NCI-H226 (cell line): ENCODE measurements at regions not wholly inside any gene's neighbourhood (a gene's known extent, or its start where the extent isn't known, plus 50 kb on each side); places are given as distances from the start of the nearest gene placed in this dataset.
"Not testable (repeated sequence)": the region's sequence is repeated elsewhere in the genome, so short reads cannot be mapped to it uniquely, and the experiment has no call there.

ENCODE experiments used
- DNase-seq: peaks from one replicate; pipeline ENCODE4 v3.0.0-alpha.2; 2015

DNA sequence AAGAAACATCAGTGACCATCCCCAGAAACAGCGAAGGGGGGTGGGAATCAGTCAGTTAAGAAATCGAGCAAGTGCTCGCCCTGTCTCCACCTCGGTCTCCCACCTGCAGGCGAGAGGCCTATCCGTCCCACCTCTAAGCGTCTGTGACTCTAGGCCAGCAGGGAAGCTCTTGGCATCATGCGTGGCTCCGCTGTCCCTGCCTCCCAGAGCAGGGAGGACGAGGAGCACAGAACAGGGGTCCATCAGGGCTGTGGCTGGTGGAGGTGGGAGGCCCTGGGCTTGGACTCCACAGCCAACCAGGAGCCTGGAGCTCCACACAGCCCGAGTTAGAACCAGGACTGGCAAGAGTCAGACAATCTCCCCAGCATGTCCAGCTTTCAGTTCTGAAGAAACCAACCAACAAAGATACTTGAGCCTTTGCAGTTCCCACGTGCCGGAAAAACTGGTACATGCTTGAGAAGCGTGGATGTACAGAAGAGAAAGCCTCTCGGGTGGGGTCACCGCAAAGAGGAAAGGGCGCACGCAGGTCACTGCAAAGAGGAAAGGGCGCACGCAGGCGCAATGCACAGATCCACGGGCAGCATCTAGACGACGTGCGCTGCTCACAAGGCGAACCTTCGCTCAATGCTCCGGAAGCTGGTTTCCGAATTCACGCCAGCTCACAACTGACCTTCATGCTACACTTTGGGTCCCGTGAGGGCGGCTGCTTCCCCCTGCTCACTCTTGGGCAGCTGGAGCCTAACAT lies 104.5 kb upstream of the ALKAL2 start:
- DNase-seq = no peak

DNA sequence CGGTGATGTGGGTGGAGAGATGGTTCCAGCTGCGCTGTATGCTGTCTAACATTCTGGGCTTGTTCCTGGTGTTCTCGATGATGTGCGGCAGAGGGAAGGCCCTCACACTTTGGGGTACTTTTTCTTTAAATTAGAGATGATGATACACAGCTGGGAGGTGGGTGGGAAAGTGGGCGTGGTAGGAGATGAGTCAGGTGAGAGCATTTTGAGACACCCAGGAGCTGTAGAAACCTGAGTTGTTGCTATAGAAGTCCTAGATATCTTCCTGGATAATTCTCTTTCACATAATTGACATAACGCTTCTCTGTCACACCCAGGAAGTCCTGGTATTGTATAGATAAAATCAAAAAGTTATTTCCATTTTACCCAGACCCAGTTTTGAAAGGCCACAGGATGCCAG lies 103.8 kb upstream of the ALKAL2 start:
- DNase-seq = no peak

DNA sequence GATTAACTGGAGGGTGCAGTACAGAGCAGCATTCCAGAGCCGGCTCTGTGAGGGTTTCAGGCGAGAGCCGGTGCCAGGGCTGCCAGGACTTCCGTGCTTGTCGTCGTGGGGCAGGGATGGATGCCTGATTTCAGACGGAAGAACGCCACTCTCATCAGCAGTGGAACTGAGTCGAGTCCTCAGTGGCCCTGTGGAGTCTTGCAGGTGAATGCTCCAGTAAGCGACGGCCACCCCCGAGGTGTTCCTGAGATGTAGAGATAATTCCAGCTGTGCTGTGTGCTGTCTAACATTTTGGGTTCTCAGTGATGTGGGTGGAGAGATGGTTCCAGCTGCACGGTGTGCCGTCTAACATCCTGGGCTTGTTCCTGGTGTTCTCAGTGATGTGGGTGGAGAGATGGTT lies 103.1 kb upstream of the ALKAL2 start:
- no peak for DNase-seq

DNA sequence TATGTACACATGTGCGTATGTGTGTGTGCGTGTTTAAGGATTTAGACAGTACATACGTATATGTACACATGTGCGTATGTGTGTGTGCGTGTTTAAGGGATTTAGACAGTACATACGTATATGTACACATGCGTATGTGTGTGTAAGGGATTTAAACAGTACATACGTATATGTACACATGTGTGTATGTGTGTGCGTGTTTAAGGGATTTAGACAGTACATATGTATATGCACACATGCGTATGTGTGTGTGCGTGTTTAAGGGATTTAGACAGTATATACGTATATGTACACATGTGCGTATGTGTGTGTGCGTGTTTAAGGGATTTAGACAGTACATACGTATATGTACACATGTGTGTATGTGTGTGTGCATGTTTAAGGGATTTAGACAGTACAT lies 102.1 kb upstream of the ALKAL2 start:
- DNase-seq = not testable (repeated sequence)

DNA sequence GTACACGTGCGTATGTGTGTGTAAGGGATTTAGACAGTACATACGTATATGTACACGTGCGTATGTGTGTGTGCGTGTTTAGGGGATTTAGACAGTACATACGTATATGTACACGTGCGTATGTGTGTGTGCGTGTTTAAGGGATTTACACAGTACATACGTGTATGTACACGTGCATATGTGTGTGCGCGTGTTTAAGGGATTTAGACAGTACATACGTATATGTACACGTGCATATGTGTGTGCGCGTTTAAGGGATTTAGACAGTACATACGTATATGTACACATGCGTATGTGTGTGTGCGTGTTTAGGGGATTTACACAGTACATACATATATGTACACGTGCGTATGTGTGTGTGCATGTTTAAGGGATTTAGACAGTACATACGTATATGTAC lies 100.9 kb upstream of the ALKAL2 start:
- not testable (repeated sequence) for DNase-seq

DNA sequence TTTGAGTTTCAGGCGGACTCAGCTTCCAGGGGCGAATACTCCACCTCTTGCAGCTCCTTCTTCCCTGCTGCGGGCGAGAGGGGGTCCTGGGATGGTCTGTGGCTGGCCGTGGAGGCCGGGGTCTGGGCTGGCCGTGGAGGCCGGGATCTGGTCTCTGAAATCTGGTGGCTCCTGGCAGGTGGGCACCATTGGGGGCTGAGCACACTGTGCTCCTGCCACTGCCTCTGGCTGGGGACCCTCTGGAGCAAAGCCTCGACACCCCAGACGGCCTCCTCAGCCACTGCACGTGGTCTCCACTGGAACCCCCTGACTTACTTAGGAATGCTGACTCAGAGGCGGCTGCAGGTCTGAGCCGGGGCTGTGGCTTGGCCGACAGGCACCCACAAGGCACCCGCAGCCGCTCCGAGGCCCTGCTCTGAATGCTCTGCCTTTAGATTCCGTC lies 100.1 kb upstream of the ALKAL2 start:
- DNase-seq = no peak

DNA sequence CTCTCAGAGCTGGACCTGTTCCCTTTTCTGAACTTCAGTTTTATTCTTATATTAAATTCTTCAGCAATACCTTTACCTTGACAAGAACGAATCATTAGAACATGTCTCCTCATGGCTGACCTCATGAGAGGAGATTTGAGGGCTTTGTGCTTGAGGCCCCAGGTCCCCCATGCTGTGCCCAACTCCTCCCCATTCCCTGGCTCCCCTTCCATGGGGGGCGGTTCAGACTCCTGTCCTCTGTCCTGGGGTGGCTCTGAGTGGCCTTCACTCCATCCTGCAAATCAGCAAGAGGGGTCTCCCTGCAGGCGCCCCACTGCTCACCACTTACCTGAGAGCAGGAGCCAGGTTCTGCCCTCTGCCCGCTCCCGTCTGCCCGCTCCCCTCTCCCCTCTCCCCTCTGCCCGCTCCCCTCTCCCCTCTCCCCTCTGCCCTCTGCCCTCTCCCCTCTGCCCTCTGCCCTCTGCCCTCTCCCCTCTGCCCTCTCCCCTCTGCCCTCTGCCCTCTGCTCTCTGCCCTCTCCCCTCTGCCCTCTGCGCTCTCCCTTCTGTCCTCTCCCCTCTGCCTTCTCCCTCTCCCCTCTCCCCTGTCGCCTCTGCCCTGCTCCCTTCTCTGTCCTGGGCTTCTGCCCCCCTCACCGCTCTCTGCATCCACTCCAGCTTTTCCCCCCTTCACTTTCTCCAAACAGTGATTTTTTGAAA lies 98.7 kb upstream of the ALKAL2 start:
- DNase-seq = no peak

DNA sequence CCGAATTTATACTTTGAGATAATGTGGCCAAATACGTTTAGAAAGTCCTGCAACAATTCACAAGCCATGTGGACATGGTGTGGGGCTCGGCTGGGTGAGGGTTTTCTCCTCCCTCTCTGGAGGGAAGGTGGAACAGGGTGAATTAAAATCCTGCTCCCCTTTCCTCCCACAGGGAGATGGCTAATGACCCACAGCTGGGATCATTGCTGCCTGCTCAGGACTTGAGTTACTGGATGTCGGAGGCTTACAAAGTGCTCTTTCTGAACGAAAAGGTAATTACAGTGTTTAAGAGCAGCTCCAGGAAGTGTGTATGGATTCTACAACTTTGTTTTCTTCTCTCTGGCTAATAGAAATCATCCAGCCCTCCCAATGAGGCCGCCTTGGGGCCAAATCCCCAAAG lies 97.9 kb upstream of the ALKAL2 start:
- DNase-seq = no peak

DNA sequence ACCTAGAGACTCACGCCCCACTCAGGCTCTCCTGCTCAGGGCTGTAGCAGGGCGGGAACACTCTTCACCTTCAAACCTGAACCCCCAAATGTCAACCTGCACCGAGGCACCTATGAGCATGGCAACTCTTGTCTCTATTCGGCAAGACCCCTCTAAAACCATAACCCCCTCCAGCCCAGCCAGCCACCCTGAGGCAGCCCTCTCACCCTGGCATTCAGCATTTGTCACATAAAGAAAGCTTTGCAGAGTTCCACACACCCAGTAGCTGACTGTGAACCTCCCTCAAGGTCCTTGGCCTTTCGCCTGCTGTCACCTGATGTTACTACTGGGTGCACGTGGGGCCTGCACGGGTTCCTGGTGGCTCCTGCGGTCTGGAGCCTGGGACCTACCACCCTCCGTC lies 97.2 kb upstream of the ALKAL2 start:
- no peak for DNase-seq

DNA sequence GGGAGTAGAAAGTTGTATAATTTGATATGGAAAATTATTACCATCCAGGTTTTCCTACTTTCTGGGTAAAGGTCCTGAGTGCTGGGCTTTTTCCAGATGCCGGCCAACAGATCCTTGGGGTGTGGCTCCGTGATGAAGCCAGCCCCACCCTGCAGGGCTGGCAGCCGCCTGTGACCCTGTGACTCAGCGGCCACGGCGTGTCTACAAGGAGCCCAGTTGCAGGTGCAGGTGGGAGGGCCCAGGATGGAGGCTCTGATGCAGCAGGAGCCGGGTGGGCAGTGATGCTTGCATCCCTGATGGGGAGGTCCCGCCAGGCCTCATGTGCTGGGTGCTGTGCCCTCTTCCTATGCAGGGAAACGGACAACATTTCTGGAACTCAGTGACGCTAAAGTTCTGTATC lies 96.0 kb upstream of the ALKAL2 start:
- no peak for DNase-seq

DNA sequence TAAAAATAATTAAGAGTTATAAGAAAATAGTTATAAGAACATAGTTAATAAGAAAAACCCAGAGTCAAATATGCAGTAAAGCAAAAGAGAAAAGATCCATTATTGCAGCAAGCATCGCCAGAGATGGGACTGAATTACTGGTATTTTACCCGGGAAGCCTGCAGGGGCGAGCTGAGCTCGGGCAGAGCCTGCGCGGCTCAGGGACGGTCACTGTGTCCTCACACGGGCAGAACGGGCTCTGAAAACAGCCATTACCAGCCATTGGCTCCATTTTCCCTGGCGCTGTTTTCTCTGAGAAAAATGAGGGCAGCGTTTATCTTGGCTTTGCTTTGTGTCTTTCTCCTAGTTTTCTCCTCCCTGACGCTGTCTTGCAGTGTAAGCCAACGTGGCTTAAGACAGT lies 95.3 kb upstream of the ALKAL2 start:
- no peak for DNase-seq

DNA sequence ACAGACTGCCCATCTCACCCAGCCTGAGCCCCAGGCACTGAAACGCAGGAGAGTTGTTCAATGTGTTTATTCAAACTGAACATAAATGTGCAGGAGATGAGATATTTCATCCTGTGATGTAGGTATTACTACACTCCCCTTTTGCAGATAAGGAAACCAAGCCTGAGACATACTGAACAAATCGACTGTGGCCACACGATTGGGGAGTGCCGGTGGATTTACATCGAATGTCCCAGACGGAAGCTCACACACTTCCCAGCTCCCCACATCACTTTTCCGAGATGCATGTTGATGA lies 94.8 kb upstream of the ALKAL2 start:
- no peak for DNase-seq

DNA sequence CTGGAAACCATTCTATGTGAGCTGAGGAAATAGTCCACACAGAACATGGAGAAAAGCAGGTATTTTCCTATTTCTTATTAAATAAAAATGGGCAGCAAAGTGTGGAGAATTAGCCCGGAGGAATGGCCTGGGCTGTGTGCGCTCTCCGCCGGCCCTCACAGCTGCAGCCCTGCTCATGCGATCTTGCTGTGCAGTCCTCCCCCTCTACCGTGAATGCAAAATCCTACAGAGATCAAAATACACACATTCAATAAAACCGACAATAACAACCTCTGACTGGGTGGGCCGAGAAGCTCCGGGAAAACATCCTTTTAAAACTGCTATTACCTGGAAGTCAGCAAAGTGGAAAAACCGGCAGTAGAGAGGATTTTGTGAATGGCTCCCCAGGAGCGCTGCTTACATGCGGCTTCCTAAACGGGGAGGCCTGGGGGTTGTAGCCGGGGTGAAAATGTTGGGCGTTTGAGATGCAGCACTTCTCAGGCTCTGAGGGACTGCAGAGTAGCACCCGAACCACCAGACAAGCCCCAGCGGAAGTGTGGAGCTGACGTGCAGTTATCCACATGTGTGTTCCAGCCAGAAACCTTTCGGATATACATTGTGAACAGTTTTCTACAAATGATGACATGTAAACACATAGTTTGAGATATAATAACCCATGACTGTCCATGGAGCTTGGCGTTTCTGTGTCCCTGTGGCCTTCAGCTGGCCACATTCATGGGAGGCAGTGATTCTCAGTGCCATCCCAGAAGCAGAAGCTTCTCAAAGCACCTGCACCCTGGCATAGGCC lies 94.2 kb upstream of the ALKAL2 start:
- DNase-seq = no peak

DNA sequence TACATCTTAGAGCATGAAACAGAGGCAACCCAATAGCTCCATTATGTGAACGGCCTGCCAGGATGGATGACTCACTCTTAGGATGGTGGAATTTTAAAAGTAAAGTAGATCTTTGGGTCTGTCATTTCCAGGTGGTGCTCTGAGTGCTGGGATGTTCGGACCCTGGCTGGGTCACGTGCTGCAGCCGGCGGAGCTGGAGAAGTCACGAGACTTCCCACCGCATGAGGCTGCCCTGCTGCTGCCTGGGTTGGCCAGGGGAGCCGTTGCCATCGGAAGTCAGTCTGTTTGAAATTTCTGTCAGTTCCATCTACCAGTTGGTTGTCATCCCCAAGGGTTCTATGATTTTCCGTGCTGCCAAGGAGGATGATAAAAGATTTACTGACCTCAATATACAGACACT lies 93.3 kb upstream of the ALKAL2 start:
- DNase-seq = no peak

DNA sequence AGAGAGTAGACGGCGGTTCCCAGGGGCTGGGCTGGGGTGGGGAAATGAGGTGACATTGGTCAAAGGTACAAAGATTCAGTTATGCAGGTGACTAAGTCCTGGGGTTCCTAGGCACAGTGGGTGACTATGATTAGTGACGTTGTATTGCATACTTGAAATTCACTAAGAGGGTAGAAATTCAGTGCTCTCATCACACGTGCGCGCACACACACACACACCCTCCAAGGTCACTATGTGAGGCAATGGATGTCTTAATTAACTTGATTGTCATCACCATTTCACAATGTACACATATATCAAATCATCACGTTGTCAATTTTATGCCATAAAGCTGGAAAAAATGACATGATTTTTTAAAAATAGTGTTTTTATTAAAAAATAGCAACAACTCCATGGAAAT lies 92.9 kb upstream of the ALKAL2 start:
- DNase-seq = no peak

DNA sequence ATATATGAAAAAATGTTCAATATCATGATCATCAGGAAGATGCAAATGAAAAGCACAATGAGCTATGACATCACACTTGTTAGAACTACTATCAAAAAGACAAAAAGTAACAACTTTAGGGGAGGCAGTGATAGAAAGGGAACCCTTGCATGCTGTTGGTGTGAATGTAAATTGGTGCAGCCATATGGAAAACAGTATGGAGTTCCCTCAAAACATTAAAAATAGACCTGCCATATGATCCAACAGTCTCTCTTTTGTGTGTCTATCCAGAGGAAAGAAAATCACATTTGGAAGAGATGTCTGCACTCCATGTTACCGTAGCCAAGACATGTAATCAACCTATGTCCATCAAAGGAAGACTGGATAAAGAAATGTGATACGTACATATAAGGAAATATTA lies 92.3 kb upstream of the ALKAL2 start:
- DNase-seq = no peak

DNA sequence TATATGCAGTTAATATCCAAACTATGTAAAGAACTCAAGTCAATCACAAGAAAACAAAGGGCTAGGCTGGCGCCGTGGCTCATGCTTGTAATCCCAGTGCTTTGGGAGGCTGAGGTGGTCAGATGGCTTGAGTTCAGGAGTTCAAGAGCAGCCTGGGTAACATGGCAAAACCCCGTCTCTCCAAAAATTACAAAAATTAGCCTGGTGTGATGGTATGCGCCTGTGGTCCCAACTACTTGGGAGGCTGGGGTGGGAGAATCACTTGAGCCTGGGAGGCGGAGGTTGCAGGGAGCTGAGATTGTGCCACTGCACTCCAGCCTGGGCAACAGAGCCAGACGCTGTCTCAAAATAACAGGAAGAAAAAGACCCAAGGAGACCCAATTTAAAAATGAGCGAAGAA lies 91.9 kb upstream of the ALKAL2 start:
- DNase-seq = no peak

DNA sequence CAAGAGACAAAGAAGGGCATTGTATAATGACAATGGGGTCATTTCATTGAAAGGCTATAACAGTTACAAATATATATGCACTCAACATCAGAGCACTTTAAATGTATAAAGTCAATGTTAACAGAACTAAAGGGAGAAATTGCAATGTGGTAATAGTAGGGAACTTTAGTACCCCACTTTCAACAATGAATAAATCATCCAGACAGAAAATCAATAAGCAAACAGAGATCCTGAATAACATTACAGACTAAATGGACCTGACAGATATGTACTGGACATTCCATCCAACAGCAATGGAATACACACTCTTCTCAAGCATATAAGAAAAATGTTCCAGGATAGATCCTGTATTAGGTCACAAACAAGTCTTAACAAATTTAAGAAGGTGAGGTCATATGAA lies 90.5 kb upstream of the ALKAL2 start:
- no peak for DNase-seq

DNA sequence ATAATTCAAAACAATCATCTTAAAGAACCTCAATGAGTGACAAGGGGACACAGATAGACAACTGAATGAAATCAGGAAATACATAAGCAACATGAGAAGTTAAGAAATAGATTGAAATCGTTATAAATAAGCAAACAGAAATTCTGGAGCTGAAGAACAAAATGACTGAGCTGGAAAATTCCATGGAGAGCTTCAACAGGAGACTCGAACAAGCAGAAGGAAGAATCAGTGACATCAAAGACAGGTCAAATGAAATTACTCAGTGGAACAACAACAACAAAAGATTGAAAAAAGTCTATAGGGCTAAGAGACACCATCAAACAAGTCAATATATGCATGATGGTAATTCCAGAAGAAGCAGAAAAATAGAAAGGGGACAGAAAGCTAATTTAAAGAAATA lies 89.5 kb upstream of the ALKAL2 start:
- DNase-seq = no peak

DNA sequence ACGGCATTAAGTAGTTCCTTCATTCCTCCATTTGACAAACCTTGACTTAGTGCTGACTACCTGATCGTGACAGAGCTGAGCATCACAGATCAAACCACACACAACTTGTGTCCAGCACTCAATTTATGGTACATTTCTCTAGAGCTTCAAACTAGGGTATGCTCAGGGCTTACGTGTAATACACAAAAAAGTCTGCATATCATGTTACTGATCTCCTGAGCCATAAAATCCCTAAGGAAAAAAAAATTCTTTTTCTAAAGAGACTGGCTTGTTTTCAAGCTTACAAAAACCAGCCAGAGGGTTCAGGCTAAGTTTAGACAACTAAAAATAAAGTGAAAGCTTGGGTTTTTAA lies 88.0 kb upstream of the ALKAL2 start:
- DNase-seq = no peak

DNA sequence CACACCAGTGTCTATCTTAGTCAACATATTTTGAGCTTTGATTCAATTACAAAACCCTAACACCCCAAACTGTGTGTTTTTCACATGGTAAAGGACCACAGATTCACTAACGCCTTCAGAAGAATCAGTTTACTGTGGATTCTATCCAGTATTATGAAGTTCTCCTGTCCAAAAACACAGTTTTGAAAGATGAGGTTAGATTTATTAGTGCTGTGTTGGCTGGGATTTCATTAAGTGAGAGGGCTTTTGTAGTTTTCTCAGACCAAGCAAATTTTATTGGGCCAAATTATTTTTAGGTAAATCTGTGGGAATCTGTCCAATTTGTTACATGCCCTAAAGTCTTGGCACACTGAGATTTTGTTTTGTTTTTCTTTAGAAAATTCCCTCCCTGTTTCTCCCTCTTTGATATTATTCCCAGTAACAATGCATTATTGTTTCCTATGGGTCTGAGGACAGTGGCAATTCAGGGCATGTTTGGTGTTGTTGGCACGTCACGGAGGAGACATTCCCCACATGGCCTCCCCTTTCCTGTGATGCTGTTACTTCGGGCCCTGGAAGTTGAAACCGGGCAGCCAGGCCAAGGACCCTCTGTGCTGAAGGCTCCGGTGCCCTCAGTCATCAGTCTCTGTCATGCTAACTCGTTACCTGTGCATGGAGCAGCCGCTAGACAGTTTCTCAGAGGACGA lies 87.5 kb upstream of the ALKAL2 start:
- no peak for DNase-seq

DNA sequence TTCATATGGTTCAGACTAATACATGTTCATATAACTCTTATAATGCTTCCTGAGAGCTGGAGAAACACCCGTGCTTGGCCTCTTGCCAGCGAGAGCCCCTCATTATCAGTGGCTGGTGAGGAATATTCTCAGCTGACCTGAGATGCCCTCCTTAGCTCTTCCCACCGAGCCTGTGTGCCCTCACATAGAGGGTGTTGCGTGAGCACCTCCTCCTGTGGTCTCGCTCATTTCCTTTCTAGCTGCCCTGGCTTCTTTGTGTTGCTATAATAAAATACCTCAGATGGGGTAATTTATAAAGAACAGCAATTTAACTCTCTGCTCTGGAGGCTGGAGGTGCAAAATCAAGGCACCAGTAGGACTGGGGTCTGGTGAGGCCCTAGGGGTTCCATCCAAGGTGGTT lies 80.5 kb upstream of the ALKAL2 start:
- no peak for DNase-seq

DNA sequence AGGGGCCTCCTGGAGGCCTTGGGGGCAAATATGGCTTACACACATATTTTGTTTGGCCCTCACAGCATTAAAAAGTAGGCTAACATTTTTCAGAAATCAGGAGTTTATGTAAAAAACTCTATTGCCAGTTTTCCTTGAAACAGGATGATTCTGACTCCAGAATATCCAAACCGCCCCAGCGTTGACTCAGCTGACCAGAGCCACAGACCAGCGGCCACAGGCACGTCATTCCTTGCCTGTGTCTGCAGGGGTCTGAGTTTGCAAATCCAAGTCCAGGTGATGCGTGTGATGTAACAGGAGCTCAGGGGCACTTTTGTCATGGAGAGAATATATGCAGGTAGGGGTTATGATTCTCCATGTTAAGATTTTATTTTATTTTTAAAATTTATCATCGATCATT lies 79.4 kb upstream of the ALKAL2 start:
- no peak for DNase-seq

DNA sequence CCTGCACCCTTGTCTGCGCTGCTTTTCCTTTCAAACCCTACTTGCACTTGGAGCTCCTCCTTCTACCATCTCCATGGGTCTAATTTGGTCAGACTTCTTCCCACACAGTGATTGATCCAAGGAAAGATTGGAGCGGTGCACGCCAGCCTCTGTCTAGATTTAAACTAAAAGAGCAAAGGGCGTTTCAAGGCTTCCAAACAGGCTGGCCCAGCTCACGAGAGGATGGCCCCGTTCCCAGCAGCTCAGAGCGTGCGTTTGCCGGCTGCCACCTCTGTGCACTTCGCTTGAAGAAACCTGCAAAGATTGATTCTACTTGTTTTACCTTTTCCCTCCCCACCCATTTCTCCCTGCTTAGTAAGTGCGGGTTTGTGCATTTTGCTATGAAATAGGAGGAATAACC lies 78.8 kb upstream of the ALKAL2 start:
- DNase-seq = no peak
